ENCODE measurements at regions not wholly inside any gene's neighbourhood (a gene's known extent, or its start where the extent isn't known, plus 50 kb on each side); places are given as distances from the start of the nearest gene placed in this dataset.

DNA sequence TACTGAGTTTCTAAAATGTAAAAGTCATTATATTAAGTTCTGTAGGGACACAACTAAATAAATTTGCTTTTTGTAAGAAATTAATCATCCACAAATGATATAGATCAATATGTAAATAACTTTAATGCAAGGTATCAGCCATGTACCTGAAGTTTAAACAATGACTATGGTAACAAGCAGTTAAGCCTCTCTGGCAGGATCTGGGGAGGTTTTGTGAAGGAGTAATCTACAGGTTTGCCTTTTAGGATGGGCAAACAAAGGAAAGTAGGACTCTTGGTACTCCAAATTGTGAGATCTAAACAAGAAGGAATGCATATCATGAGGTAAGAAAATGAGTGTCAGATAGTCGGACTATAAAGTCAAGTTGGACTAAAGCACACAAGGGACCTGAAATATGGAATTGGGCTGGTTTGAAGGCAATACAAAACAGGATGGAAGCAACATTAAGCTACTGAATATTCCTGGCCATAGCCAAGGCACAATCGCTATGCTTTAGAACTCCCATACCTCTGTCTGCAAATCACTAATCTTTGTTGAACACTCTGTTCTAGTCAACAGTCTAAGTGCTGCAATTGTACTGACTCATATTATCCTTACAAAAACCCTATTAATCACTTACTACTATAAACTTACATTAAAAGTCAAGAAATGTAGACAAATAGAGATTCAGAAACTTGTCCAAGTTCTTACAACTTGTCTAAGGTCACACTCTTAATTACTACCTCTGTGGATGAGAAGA is 412.8 kb downstream of the DIPK2A start:
- no peak for DNase-seq

DNA sequence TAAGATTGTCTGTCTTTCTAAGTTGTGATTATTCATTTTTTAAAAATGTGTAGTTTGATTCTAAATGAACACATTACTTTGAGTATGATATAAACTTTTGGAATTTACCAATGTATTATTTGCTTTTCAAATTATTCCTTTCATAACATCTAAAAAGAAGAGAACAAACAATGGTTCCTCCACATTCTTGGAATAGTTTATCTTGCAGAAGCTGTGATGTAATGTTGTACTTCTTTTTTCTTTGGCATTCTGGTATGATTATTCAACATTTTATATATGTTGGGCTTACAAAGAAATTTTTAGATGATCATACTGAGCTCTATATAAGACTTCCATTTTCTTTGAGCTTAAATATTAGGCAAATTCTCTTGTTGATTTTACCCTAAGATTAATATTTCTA is 419.2 kb downstream of the DIPK2A start:
- no peak for DNase-seq

DNA sequence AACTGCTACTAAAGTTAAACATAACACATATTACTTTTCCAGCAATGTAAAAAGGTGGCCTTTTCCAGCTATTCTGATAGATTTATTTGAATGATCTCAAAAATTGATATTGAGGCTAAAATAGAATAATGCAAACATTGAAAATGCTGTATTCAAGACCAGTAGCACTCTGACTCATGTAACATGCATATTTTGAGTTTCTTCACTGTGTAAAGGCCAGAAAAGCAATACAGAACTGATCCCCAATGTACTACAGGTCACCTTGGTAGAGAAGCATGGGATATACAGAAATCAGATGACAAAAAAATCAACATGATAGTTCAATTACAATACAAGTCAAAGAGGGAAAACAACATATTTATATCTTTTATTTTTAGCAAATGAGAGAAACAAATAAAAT is 419.6 kb downstream of the DIPK2A start:
- DNase-seq = no peak

DNA sequence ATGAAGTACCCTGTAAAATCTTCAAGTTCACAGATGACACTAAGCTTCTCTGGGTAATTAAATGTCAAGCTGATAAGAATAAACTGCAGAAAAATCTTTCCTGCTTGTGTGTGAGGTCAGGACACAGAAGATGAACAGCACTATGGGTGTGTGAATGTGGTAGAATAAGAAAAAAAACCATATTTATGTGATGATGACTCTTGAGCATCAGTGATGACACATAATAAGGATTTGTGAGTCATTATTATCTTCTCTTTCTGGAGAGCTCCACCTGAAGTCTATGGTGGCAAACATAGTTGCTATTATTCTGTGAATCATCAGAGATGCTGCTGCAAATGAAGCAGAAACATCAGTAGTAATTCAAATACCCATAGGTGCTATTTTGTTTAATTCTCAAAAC is 422.4 kb downstream of the DIPK2A start:
- DNase-seq = no peak

DNA sequence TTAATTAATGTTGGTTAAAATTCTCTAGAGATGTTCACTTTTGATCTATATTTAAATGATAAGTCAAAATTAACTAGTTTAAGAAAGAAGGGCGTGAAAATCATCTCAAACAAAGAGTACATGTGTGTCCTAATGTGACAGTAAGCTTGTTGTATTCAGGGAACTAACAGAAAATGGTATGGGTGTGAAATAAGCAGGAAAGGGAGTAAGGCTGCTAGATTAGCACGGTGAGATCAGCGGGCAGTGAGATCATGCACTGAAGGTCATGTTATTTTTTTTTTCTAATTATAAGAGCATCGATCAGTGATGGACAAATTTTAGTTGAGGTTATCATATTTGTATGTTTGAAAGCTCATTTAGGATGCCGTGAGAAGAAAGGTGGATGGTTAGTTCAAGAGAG is 430.8 kb downstream of the DIPK2A start:
- no peak for DNase-seq

DNA sequence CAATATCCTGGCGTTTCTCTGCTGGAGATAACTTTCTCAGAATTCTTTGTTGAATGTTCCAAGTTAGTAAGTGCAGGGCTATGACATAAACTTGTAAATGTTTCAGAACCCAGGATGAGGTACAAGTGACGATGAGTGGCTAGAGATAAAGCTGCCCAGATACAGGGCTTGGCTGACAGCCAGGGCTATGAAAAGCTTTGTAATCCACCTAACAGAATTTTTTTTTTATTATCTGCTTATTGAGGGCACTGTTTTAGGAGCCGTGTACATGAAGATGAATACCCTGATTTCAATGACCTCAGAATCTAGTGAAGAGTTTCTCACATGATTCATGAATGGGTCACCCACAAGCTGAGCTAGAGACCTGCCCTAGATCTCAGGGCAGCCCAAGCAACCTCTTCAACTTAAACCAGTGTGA is 431.4 kb downstream of the DIPK2A start:
- no peak for DNase-seq

DNA sequence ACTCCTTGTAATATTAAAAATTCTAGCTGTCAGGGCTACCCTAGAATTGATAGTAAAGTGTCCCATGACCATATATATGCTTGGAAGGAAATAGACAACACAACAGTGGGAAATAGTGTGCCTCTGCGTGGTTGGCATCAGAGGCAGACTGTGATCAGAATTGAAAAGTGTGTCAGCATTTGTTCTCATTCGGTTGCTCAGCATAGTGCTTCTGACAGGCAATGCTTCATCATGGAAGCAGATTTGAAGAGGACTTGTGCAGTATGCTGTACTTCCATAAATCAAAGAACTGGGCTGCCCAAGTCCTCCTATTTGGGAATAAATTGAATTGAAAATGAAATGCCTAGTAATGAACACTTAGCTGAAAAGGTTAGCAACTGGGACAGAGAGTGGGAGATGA is 435.7 kb downstream of the DIPK2A start:
- DNase-seq = no peak

DNA sequence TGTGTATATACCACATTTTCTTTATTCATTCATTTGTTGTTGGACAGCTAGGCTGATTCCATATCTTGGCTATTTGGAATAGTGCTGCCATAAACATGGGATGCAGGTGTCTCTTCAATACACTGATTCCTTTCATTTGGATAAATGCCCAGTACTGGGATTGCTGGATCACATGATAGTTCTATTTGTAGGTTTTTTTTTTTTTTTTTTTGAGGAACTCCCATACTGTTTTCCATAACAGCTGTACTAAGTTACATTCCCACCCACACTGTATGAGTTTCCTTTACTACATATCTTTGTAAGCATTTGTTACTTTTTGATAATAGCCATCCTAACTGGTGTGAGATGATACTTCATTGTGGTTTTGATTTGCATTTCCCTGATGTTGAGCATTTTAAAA is 437.7 kb downstream of the DIPK2A start:
- peak in 1 of 4 experiments; percentile 4 for DNase-seq

DNA sequence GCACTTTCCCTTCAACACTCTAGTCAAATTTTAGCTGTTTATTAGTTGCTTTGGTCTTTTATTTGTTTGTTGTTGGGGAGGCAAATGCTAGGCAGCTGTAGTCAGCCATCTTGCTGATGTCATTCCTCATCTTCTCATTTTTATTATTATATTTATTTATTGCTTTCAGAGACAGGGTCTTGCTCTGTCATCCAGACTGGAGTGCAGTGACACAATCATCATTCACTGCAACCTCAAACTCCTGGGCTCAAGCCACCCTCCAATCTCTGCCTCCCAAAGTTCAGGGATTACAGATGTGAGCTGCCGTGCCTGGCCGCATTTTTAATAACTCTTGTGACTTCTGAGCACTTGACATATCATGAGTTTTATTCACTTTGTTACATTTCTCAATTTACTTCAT is 441.4 kb downstream of the DIPK2A start:
- no peak for DNase-seq

DNA sequence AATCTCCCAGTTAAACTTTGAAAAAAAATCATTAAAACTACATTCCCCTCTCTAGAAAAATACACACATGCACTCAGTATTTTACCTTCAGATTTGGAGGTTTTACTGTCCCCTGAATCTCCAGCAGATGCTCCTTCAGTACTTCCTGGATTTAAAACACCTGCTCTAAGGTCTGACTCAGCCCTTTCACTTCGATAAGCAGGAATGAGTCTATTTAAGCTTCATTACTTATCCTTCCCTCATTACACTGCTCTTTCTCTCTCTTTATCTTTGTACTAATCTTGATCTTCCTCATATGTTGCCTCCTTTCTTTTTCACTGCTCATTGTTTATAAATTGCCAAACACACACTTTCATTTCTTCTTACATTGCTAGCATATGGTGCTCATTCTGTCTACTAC is 443.9 kb downstream of the DIPK2A start:
- no peak for DNase-seq

DNA sequence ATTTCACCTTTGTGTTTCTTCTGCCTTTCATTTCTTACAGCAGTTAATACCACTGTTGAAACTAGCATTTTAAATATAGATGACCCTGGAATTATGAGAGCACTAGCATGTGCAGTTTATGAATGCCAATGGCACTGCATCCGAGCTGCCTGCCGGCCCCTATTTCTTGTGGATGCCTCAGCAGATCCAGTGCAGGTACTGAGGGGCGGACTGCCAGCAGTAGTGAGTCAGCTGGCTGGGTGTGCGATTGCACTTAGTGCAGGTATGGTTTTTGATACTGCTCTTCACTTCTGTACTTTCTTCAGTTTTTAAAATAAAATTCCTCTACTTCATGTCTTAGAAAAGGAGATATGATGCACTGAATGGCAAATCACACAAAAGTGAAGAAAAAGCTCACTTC is 453.0 kb downstream of the DIPK2A start:
- DNase-seq = no peak

DNA sequence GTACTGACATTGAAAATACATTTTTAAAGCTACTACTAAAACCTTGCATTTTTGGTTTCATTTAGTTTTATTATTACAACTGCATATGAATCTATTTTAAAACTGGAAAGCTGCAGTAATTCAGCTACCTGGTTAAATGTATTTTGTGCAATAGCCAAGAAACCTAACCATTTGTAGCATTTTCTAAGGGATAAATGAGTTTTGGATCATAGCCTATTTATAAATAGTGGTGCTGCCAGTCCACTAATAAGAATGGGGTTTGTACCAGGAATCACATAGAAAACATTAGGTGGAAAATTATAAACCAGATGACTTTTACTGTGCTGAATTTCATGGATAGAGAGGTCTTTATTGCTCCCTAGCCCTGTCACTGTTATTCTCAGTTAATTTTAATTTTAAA is 454.7 kb downstream of the DIPK2A start:
- DNase-seq = no peak

DNA sequence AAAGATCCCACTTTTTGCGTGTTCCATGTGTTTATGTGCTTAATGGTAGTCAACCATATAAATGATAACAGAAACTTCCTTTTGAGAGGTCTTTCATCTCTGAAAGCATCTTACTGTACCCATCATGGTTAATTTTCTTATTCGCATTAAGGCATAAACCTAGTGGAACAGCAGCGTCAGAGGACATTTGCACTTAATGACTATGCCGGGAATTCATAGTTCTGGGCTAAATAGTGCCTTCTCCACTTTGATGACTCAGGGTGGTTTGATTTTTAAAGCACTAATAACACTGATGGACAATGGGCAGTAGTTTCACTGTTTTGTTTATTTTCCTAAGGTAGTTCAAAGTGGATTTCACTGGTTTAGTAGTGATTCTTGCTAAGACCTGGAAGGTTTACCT is 455.3 kb downstream of the DIPK2A start:
- no peak for DNase-seq

DNA sequence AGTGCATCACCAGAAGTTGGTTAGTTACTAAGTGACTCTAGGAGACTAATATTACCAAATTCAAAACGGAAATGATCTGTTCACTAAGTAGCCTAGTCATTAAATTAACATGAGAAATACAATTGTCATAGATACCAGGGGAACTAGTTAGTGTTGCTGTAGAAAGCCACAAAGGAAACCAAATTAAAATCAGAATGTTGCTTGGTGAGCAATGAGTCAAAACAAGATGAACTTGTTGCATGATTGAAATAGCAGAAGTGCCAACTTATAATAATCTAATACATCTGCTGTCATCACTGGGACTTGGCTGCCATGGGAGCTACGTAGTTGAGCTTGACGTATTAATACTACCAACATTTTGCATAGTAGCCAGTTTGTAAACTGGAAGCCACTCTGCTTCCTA is 458.1 kb downstream of the DIPK2A start:
- no peak for DNase-seq

DNA sequence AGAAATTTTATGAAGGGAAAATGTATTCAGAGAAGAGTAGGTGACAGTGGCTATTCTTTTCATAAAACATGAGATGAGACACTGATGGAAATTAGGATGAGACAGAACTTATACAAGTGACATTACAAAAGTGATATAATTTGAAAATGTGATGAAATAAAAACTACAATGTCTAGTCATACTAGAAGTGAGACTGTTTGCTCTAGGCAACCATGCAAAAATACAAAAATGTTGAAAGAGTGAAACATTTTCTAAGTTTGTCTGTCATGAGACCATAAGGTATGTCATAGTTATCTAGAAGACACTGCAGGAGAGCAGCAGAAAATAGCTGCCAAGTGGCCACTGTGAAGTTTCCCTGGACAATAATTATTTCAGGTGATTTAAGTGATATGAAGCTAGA is 459.5 kb downstream of the DIPK2A start:
- DNase-seq = no peak

DNA sequence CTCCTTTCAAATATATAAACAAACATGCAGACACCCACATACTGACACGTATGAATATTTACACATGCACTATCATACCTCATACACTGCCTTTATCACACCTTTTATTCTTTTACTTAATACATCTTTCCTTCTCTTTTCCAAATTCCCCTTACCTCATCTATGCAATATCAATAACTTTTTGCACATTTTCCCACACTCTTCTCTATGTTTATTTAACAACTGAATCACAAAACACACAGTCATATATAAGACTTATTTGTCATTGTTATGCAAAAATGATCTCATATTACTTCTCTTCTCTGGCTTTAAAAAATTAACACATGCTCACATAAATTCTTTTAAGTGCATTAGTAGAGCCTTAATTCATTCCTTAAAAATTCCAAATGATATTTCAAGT is 461.4 kb downstream of the DIPK2A start:
- no peak for DNase-seq

DNA sequence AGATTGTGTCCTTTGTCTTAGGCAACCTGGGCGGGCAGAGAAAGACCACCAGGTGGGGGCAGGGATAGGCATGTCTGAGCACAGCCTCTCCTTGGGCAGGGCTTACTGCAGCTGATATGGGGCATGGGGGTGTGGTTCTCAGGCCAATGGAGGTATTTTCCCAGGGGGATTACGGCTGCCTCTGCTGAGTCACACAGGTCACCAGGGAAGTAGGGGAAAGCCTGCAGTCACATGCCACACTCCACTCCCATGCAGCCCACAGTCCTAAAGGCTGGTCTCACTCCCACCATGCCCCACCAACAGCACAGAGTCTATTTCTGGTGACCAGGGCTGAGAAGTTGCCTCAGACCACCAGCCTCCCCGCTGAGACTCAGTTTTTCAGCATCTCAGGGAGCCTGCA is 466.4 kb downstream of the DIPK2A start:
- DNase-seq = no peak

DNA sequence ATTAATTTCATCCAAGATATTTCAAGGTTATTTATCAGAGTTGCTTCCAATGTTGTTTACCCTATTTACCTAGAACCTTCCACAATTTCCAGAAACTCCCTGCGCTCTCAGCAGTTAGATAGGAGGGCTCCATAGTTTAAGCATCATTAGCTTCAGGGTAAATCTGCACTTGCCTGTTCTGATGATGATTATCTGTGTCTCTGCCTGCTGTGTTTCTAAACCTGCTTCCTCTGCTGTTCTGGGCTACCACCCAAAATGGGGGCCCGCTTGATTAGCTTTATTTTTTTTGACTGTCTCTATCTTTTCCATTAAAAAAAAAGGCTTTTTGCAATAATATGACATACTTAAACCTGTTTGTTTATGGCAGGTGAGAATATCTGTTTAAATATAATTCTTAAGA is 472.4 kb downstream of the DIPK2A start:
- DNase-seq = no peak

DNA sequence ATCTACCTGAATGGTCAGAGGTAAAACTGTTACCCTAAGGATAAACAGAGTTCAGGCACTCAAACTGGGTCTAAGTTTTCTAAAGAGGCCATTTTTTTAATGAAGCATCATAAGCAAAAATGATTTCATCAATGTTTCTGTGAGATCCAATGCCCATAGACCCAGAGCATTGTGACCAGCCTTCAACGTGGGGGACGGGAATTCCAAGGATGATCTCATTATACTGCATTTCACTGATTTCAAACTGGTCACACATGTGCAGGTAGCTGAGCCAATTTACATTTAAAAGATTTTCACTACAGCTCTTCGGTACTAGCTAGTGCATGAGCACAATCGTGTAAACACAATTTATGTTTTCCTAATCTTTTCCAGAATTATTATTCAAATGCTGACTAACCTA is 472.9 kb downstream of the DIPK2A start:
- no peak for DNase-seq

DNA sequence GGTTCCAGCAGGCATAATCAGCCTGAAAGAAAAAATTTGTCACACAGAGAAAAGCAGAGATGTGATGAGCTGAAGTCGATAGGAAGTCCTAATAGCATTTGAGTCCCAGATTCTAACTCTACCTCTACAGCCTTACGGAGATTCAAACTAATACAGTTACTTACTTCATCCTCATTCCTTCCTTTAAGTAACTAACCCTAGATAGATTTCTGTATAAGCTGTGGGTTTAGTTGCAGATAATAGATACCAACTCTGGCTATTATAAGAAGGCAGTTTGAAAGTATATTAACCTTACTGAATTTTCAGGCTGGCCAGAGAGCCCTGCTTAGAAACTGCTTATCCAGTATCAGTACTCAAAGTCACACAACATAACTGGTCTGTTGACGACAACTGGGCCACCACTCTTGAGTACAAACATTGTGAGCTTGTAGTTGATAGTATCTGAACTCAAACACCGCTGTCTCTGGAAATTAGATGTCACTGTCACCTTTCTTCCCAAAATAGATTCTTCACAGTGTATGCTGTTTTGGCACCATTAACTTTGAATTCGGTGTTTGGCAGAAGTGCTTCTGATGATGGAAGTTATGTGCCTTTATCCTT is 484.3 kb downstream of the DIPK2A start:
- no peak for DNase-seq

DNA sequence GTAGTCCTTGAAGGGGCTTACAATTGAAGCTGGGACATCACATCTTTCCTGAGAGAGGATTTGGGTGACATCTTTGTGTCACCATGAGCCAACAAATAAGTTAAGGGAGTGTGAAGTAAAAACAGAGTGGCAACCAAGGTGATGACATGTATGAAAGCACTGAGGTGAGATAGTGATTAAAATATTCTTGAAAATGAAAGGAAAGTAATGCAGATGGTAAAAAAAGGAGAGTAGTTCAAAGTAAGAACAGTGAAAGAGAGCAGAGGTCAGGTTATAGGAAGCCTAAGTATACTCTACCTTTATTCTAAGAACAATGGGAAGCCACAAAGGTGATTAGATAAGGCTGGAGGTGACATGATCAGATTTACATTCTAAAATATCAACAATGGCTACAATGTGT is 486.1 kb downstream of the DIPK2A start:
- no peak for DNase-seq

DNA sequence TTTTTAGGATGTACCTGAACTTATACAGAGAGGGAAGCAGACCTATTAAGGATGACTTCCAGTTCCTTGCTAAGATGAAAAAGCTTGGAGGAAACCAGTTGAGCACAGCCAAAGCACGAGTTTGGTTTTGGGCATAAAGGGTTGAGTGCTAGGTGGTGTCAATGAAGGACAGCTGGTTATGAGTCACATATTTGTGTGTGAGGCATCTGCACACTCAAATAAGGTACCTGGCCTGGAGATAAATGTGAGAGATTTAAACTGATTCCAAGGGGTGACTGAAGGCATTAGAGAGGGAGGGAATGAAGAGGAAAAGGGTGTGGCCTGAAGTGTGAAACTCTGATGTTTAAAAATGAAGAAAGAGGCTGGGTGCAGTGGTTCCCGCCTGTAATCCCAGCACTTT is 486.7 kb downstream of the DIPK2A start:
- DNase-seq = no peak

DNA sequence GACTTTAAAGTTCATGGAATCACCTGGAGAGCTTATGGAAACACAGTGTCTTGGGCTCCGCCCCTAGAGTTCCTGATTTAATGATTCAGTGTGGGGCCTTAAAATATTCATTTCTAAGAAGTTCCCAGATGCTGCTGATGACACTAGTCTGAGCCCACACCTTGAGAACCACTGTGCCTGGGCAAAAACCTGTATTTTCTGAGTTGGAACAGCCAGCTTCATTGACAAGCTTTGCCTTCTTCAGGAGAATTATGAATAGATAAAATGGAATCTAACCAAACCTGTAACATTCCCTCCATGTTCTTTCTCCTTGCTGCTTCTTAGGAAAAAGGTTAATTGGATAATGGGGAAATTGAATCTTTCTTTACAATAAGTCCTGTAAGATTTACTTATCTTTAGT is 490.7 kb downstream of the DIPK2A start:
- DNase-seq = no peak

DNA sequence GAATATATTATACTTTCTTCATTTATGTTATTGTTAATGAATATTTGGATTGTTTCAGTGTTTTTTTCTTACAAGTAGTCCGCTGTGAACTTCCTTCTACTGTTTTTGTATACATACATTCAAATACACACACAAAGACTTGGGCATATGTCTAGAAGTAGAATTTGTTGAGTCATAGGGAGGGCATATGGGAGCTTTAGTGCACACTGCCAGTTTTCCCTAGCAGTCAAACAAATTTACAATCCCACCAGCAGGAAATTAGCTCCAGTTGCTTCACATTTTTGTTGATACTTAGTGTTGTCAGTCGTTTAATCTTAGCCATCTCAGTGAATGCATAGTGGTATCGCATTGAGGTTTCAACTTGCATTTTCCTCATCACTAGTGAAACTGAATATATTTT is 492.3 kb downstream of the DIPK2A start:
- no peak for DNase-seq

DNA sequence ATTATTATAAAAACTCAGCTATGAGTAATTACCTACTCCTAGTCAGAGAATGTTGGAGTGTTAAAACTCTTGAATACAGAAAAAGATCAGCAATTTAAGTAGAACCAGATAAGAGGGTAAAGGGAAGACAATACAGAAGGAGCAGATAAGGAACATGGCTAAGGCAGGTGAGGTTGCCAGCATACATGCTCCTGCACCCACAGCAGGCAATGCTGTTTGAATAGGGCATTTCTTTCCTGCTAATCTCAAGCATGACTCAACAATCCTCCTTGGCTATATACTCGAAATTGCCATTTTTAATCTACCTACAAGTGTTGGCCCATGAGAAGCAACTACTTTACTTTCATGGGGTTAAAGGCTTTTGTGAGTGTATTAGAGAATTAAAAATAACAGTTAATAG is 494.5 kb downstream of the DIPK2A start:
- no peak for DNase-seq

All from suppressor macrophage (primary cell).